Keratinocyte (primary cell): ENCODE measurements at regions not wholly inside any gene's neighbourhood (a gene's known extent, or its start where the extent isn't known, plus 50 kb on each side); places are given as distances from the start of the nearest gene placed in this dataset.

Source experiments
- EZH2 ChIP-seq: IDR thresholded peaks from one replicate; pipeline ENCODE4 v1.6.1; 2012; ENCODE audit warnings: inconsistent platforms, mild to moderate bottlenecking, low read length, moderate library complexity
- TF ChIP-seq, protein P1 (sequence below), 3 experiments: IDR thresholded peaks in 1 of 3; conservative IDR thresholded peaks in 1 of 3; optimal IDR thresholded peaks in 1 of 3; 2 replicates in 2 of 3; 3 replicates in 1 of 3; pipeline versions ENCODE3 to v1.5.1; 2011; ENCODE audit warnings: low read length in 3 of 3, mild to moderate bottlenecking in 3 of 3, moderate library complexity in 2 of 3, control low read depth in 1 of 3, inconsistent platforms in 1 of 3; ENCODE audit not compliant: insufficient read depth in 2 of 3; ENCODE audit errors: extremely low read depth in 1 of 3

GRCh38 chr7:46695051-46695708 is 774.1 kb upstream of the IGFBP3 start:
- TF ChIP-seq, protein P1, sequence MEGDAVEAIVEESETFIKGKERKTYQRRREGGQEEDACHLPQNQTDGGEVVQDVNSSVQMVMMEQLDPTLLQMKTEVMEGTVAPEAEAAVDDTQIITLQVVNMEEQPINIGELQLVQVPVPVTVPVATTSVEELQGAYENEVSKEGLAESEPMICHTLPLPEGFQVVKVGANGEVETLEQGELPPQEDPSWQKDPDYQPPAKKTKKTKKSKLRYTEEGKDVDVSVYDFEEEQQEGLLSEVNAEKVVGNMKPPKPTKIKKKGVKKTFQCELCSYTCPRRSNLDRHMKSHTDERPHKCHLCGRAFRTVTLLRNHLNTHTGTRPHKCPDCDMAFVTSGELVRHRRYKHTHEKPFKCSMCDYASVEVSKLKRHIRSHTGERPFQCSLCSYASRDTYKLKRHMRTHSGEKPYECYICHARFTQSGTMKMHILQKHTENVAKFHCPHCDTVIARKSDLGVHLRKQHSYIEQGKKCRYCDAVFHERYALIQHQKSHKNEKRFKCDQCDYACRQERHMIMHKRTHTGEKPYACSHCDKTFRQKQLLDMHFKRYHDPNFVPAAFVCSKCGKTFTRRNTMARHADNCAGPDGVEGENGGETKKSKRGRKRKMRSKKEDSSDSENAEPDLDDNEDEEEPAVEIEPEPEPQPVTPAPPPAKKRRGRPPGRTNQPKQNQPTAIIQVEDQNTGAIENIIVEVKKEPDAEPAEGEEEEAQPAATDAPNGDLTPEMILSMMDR (optimal IDR thresholded peaks at IDR 0.05 in 1 of 3, IDR thresholded peaks at IDR 0.05 in 1 of 3, conservative IDR thresholded peaks at IDR 0.05 in 1 of 3; ENCODE audit: extremely low read depth in 1 of 3, insufficient read depth in 2 of 3, low read length in 3 of 3) = no peak
- no peak for TF ChIP-seq EZH2
